Activated CD4-positive, alpha-beta T cell treated with anti-CD3 and anti-CD28 coated beads, Interleukin-2, amount 10 ng/mL, durations not matched to agents 24 days and 14 days (primary cell): ENCODE measurements at regions not wholly inside any gene's neighbourhood (a gene's known extent, or its start where the extent isn't known, plus 50 kb on each side); places are given as distances from the start of the nearest gene placed in this dataset.
"Not testable (repeated sequence)": the region's sequence is repeated elsewhere in the genome, so short reads cannot be mapped to it uniquely, and the experiment has no call there.

Experiments
- DNase-seq: peaks from one replicate; pipeline ENCODE4 v3.0.0; 2022
- H3K27ac Mint-ChIP-seq: one replicate; pipeline ENCODE4 v1.8.0; 2022; ENCODE audit warnings: mild to moderate bottlenecking, mixed read lengths
- H3K27me3 Mint-ChIP-seq: one replicate; pipeline ENCODE4 v1.8.0; 2022; ENCODE audit warnings: mixed read lengths
- H3K36me3 Mint-ChIP-seq: one replicate; pipeline ENCODE4 v1.8.0; 2022; ENCODE audit warnings: low read depth, mild to moderate bottlenecking, mixed read lengths
- H3K4me1 Mint-ChIP-seq: one replicate; pipeline ENCODE4 v1.8.0; 2021; ENCODE audit warnings: mixed read lengths
- H3K4me3 Mint-ChIP-seq: one replicate; pipeline ENCODE4 v1.8.0; 2022; ENCODE audit warnings: mild to moderate bottlenecking, moderate library complexity, mixed read lengths
- H3K9me3 Mint-ChIP-seq: one replicate; pipeline ENCODE4 v1.8.0; 2021; ENCODE audit warnings: mixed read lengths
- intact Hi-C: fragments of 100-400 bp; cut with micrococcal nuclease; formaldehyde crosslinking; loops from one replicate; pipeline ENCODE4 v1.15.1; 2023

- Mint-ChIP-seq H3K4me3 (no peak overlapping the region), H3K36me3 (no peaks in the 10 kb centered on the region), H3K27me3 (no peaks in the 10 kb centered on the region), H3K27ac (no peak overlapping the region), H3K9me3 (no peaks in the 10 kb centered on the region), H3K4me1 (no peaks in the 10 kb centered on the region)
- intact Hi-C loops: loop anchor here (10.0 kb wide), 1 partner anchor 133 kb away; no protein-coding TSS in a partner anchor
- no peak for DNase-seq
Measured at GRCh38 chr6:140718021-140718420, 1343.6 kb upstream of the CITED2 start.

GRCh38 chr6:140713495-140713894 lies 1339.0 kb upstream of the CITED2 start:
- no peak overlapping the region for H3K4me3 Mint-ChIP-seq
- H3K36me3 Mint-ChIP-seq: no peaks in the 10 kb centered on the region
- intact Hi-C loops: loop anchor here (10.0 kb wide), 1 partner anchor 129 kb away; no protein-coding TSS in a partner anchor
- no peaks in the 10 kb centered on the region for H3K9me3 Mint-ChIP-seq
- no peak overlapping the region for H3K27ac Mint-ChIP-seq
- H3K4me1 Mint-ChIP-seq: no peaks in the 10 kb centered on the region
- DNase-seq: no peak
- H3K27me3 Mint-ChIP-seq: no peaks in the 10 kb centered on the region

DNA sequence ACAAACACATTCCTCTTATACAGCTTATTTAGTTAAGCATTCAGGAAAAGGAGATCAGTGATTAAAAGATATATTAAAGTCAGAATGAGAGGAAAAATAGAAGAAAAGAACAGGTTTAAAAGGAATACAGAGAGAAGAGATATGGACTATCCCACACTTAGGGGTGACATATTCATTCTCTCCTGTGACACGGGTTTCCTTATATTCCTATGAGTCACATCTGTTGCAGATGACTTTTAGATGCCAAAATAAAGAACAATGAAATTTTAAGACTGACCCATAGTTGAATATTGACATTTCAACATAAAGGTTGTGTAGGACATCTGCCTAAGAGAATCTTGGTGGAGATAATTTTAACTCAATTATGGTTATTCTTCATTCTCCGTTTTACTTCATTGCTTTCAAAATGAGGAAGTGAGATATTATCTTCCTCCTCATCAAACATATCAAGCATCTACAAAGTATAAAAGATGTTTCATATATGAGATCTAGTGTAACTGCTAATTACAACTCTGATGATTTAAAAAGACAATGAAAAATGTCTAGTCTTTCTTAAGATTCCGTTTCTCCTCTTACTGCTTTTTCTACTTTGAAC lies 1336.7 kb upstream of the CITED2 start:
- no peaks in the 10 kb centered on the region for H3K4me1 Mint-ChIP-seq
- no peaks in the 10 kb centered on the region for H3K9me3 Mint-ChIP-seq
- intact Hi-C loops: loop anchor here (10.0 kb wide), 1 partner anchor 126 kb away; no protein-coding TSS in a partner anchor
- DNase-seq: no peak
- H3K27me3 Mint-ChIP-seq: no peaks in the 10 kb centered on the region
- H3K4me3 Mint-ChIP-seq: no peak overlapping the region
- H3K36me3 Mint-ChIP-seq: no peaks in the 10 kb centered on the region
- H3K27ac Mint-ChIP-seq: no peak overlapping the region

- intact Hi-C loops: no loop called here
- Mint-ChIP-seq H3K4me3 (no peak overlapping the region), H3K27me3 (no peaks in the 10 kb centered on the region), H3K36me3 (no peaks in the 10 kb centered on the region), H3K27ac (no peak overlapping the region), H3K4me1 (no peaks in the 10 kb centered on the region), H3K9me3 (no peaks in the 10 kb centered on the region)
- DNase-seq: no peak
Measured at GRCh38 chr6:140708441-140708840, 1334.0 kb upstream of the CITED2 start.

DNA sequence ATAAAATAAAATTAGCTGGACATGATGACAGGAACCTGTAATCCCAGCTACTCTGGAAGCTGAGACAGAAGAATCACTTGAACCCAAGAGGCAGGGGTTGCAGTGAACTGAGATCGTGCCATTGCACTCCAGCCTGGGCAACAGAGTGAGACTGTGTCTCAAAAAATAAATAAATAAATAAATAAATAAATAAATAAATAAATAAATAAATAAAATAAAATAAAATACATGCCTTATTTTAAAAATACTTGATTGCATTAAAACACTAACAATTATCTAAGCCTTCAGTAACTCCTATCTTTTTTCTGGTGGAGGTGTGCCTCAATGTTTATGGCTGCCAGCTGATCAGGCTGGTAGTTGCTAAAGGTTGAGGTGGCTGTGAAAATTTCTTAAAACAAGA lies 1329.6 kb upstream of the CITED2 start:
- H3K36me3 Mint-ChIP-seq, H3K27ac Mint-ChIP-seq, H3K9me3 Mint-ChIP-seq, intact Hi-C loops, DNase-seq, H3K27me3 Mint-ChIP-seq, H3K4me3 Mint-ChIP-seq, H3K4me1 Mint-ChIP-seq: not testable (repeated sequence)

- Mint-ChIP-seq H3K27me3 (peaks cover 1% of the 10 kb centered on the region), H3K36me3 (no peaks in the 10 kb centered on the region), H3K9me3 (peaks cover 4% of the 10 kb centered on the region), H3K4me1 (no peaks in the 10 kb centered on the region), H3K27ac (no peak overlapping the region), H3K4me3 (no peak overlapping the region)
- no peak for DNase-seq
- intact Hi-C loops: no loop called here
Measured at GRCh38 chr6:140697585-140697984, 1323.1 kb upstream of the CITED2 start.

DNA sequence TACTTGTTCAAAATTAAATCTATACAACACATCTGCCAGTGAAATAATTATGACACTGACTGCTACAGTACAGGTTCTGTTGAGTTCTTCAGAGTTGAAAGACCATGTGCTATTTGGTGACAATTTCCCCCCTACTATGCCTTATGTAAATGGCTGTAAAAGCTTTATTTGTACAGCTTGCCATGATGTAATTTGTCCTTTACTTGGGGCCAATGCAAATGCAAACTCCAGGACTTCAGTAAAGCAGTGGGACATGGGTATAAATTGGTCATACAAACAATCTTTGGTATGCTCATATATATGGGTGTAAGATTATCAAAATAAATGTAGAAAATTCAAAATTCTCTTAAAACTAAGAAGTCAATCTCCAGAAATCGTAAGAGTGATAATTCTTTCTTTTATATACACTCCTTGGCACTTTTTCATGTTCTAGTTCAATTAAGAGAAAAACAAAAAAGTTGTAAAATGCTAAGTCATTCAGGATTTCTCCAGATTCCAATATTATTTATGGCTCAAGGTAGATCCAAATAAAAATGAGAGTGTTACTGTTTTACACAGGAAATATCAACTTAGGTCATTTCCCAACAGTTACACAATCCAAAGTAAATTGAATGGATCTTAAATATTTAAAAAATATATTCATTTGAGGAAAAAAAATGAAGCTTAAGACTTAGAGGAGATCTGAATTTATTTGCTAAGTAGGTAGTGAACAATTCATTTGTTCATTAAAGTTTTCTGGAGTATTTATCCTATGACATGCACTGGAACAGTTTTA lies 1310.5 kb upstream of the CITED2 start:
- H3K27me3 Mint-ChIP-seq: no peaks in the 10 kb centered on the region
- H3K27ac Mint-ChIP-seq: no peak overlapping the region
- H3K4me1 Mint-ChIP-seq: no peaks in the 10 kb centered on the region
- H3K9me3 Mint-ChIP-seq: peaks cover 3% of the 10 kb centered on the region
- no peaks in the 10 kb centered on the region for H3K36me3 Mint-ChIP-seq
- intact Hi-C loops: no loop called here
- H3K4me3 Mint-ChIP-seq: no peak overlapping the region
- DNase-seq: no peak

GRCh38 chr6:140677781-140678528 lies 1303.5 kb upstream of the CITED2 start:
- Mint-ChIP-seq H3K27ac (no peak overlapping the region), H3K36me3 (no peaks in the 10 kb centered on the region), H3K4me3 (no peak overlapping the region), H3K4me1 (no peaks in the 10 kb centered on the region), H3K9me3 (no peaks in the 10 kb centered on the region), H3K27me3 (no peaks in the 10 kb centered on the region)
- intact Hi-C loops: no loop called here
- DNase-seq: no peak

DNA sequence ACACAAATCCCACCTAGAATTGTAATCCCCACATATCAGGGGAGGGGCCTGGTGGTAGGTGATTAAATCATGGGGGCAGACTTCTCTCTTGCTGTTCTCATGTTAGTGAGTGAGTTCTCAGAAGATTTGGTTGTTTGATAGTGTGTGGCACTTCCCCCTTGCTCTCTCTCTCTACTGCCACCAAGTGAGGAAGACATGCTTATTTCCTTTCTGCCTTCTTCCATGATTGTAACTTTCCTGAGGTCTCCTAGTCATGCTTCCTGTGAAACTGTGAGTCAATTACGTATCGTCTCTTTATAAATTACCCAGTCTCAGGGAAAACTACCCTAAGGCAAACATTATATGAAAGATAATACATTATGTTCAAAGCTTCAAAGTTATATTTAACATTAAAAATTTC lies 1297.5 kb upstream of the CITED2 start:
- Mint-ChIP-seq H3K27ac (no peak overlapping the region), H3K36me3 (no peaks in the 10 kb centered on the region), H3K4me1 (peaks cover 3% of the 10 kb centered on the region), H3K4me3 (no peak overlapping the region), H3K27me3 (peaks cover 7% of the 10 kb centered on the region), H3K9me3 (peaks cover 3% of the 10 kb centered on the region)
- DNase-seq: no peak
- intact Hi-C loops: no loop called here

- no peak for DNase-seq
- Mint-ChIP-seq H3K4me1 (peaks cover 3% of the 10 kb centered on the region), H3K36me3 (no peaks in the 10 kb centered on the region), H3K9me3 (peaks cover 3% of the 10 kb centered on the region), H3K4me3 (no peak overlapping the region), H3K27me3 (peaks cover 7% of the 10 kb centered on the region), H3K27ac (no peak overlapping the region)
- intact Hi-C loops: no loop called here
Measured at GRCh38 chr6:140670021-140670420, 1295.6 kb upstream of the CITED2 start.

GRCh38 chr6:140669321-140669720 lies 1294.9 kb upstream of the CITED2 start:
- H3K36me3 Mint-ChIP-seq: no peaks in the 10 kb centered on the region
- peaks cover 3% of the 10 kb centered on the region for H3K9me3 Mint-ChIP-seq
- no peak overlapping the region for H3K27ac Mint-ChIP-seq
- no peak overlapping the region for H3K4me3 Mint-ChIP-seq
- no peak for DNase-seq
- peaks cover 3% of the 10 kb centered on the region for H3K4me1 Mint-ChIP-seq
- peaks cover 7% of the 10 kb centered on the region for H3K27me3 Mint-ChIP-seq
- intact Hi-C loops: no loop called here

GRCh38 chr6:140663772-140664171 lies 1289.3 kb upstream of the CITED2 start:
- intact Hi-C loops: no loop called here
- H3K27me3 Mint-ChIP-seq: peaks cover 1% of the 10 kb centered on the region
- H3K9me3 Mint-ChIP-seq: no peaks in the 10 kb centered on the region
- no peak for DNase-seq
- no peaks in the 10 kb centered on the region for H3K36me3 Mint-ChIP-seq
- H3K4me3 Mint-ChIP-seq: no peak overlapping the region
- no peak overlapping the region for H3K27ac Mint-ChIP-seq
- H3K4me1 Mint-ChIP-seq: no peaks in the 10 kb centered on the region

DNA sequence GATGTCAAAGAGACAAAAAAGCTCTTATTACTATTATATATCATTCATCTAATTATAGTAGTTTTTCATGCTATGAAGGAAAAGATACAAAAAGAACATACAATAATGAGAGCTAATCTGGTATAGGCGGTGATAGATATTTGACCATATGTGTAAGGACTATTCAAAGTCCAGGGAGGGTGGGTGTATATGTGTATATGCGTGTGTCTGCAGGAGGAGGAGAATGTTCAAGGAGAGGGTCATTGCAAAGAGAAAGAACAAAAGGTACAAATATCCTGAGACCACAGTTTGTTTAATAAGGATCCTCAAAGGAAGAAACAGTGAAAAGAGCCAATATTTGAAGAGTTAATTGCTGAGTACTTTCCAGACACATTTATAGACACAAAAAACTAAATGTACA lies 1288.6 kb upstream of the CITED2 start:
- Mint-ChIP-seq H3K4me3 (no peak overlapping the region), H3K27me3 (peaks cover 1% of the 10 kb centered on the region), H3K36me3 (no peaks in the 10 kb centered on the region), H3K27ac (no peak overlapping the region), H3K9me3 (no peaks in the 10 kb centered on the region), H3K4me1 (no peaks in the 10 kb centered on the region)
- no peak for DNase-seq
- intact Hi-C loops: no loop called here

- Mint-ChIP-seq H3K27me3 (no peaks in the 10 kb centered on the region), H3K9me3 (no peaks in the 10 kb centered on the region), H3K4me1 (no peaks in the 10 kb centered on the region), H3K27ac (no peak overlapping the region), H3K4me3 (no peak overlapping the region), H3K36me3 (no peaks in the 10 kb centered on the region)
- intact Hi-C loops: no loop called here
- no peak for DNase-seq
Measured at GRCh38 chr6:140661691-140662090, 1287.2 kb upstream of the CITED2 start.
